ENCODE measurements at regions not wholly inside any gene's neighbourhood (a gene's known extent, or its start where the extent isn't known, plus 50 kb on each side); places are given as distances from the start of the nearest gene placed in this dataset.
"Not testable (repeated sequence)": the region's sequence is repeated elsewhere in the genome, so short reads cannot be mapped to it uniquely, and the experiment has no call there.

GRCh38 chr4:153099391-153100140 lies 104.7 kb upstream of the TRIM2 start:
- no peak for DNase-seq (ENCODE audit: low read depth in 3 of 3)

DNA sequence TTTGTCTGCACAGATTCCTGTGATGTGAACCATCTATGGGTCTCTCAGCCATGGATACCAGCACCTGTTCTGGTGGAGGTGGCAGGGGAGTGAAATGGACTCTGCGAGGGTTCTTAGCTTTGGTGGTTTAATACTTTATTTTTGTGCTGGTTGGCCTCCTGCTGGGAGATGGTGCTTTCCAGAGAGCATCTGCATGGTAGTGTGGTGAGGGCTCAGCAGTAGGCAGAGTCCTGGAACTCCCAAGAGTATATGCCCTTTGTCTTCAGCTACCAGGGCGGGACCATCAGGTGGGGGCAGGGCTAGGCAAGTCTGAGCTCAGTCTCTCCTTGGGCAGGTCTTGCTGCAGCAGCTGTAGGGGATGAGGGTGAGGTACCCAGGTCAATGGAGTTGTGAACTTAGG lies 97.5 kb upstream of the TRIM2 start:
- DNase-seq (ENCODE audit: low read depth in 3 of 3) = not testable (repeated sequence)

- DNase-seq (ENCODE audit: low read depth in 3 of 3) = no peak
These were observed 97.0 kb upstream of the TRIM2 start for GRCh38 chr4:153107246-153107645.

DNA sequence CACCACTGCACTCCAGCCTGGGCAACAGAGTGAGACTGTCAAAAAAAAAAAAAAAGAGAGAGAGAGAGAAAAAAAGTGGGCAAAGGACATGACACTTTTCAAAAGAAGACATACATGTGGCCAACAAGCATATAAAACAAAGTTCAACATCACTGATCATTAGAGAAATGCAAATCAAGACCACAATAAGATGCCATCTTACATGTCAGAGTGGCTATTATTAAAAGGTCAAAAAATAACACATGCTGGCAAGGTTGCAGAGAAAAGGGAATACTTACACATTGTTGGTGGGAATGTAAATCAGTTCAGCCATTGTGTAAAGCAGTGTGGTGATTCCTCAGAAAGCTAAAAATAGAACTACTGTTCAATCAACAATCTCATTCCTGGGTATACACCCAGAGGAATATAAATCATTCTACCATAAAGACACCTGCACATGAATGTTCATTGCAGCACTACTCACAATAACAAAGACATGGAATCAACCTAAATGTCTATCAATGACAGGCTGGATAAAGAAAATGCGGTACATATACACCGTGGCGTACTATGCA lies 94.9 kb upstream of the TRIM2 start:
- DNase-seq (ENCODE audit: low read depth in 3 of 3) = no peak

- DNase-seq (ENCODE audit: low read depth in 3 of 3) = no peak
These were observed 93.5 kb upstream of the TRIM2 start for GRCh38 chr4:153110739-153111138.

DNA sequence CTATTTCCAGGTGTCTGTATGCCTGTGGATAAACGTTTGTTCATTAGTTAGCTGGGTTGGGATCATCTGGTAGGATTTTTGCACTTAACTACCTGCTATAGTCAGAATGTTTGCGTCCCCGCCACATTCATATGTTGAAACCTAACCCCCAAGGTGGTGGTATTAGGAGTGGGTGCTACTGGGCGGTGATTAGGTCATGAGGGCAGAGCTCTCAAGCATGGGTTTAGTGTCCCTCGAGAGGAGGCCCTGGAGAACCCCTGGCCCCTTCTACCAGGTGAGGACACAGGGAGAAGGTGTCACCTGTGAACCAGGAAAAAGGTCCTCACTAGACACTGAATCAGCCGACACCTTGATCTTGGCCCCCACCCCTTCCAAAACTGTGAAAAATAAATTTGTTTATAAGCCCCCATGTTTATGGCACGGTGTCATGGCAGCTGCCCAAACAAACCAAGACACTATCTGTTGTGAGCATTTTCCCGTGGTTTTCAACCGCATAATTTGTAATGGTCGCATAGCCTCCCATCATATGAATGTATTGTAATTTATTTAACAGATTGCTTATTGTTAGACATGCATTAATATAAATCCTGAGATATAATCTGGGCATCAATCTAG lies 92.7 kb upstream of the TRIM2 start:
- no peak for DNase-seq (ENCODE audit: low read depth in 3 of 3)

DNA sequence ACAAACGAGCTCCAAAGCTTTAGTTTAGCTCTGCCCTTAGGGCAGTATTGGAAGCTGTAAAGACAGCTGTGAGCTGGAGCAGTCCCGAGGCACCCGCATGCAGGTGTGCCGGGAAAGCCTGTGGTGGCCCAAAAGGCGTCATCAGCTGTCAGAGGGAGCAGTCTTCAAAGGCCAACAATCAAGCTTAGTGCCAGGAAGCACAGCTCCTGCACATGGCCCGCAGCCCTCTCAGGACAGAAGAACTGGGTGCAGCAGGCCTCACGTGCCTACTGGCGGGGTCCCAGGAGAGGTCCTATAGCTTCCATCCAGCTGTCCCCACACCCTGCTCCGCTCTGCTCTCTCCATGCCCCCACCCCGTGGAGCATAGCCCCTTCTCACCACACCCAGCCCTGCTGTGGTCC lies 92.2 kb upstream of the TRIM2 start:
- peak in 1 of 3 experiments; percentile 41 for DNase-seq (ENCODE audit: low read depth in 3 of 3)

- no peak for DNase-seq (ENCODE audit: low read depth in 3 of 3)
These were observed 91.0 kb upstream of the TRIM2 start for GRCh38 chr4:153113061-153113837.

GRCh38 chr4:153113838-153114105 lies 90.5 kb upstream of the TRIM2 start:
- no peak for DNase-seq (ENCODE audit: low read depth in 3 of 3)

GRCh38 chr4:153114771-153115321 lies 89.4 kb upstream of the TRIM2 start:
- DNase-seq (ENCODE audit: low read depth in 3 of 3) = peak in 2 of 3 experiments; percentile 34 to 53

DNA sequence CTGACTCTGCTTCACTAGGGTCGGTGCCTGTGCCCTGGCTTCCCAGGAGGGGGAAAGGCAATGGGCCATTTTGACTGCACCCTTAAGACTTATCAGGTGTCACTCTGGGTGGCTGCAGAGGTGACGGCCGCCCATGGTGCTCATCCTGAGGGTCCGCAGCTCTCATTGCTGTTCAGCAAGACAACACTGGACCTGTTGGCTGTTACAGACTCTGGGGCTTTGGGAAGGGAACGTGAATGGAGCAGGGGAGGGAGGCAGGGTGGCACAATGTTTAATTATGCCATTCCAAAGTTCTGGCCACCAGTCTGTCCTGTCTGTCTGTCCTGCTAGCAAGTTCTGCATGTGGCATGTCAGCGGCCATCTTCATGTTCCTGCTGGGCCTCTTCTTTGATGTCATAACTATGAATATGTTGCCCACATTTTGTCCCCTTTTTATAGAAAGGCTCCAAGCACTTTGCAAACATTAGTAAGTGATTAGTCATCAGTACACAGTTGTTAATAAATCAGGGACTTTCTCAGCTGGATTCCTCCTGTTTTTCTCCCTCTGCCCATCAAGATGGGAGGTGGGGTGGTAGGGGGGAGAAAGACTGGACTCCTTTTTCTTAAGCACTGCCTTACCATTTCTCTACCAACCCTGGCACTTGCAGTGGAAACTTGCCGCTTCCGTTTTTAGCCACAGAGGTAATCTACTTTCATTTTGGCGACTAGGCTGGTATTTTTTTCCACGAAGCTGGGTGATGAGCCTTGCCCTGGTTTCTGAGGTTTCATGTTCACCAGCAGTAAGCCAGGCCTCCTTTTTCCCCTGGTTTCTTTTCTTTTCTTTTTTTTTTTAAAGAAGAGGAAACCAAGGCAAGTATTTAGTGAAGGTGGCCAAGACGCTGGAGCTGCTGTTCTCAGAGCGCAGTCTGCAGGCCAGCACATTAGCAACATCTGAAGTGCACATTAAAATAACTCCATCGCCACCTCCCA lies 88.6 kb upstream of the TRIM2 start:
- DNase-seq (ENCODE audit: low read depth in 3 of 3) = peak; percentile 48 to 64 (median 64)

DNA sequence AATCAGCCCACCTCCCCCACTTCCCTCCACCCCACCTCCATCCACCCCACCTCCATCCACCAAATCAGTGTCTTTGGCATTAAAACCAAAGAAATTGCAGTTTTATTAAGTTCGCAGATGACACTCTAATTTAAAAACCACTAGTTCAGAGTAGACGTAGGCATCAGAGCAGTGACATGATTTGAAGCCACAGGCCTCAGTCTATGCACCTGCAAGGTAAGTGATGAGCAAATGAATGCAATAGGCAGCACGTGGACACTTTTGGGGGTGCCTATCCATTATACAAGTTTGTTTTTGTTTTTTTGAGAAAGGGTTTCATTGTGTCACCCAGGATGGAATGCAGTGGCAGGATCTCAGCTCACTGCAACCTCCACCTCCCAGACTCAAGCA lies 88.0 kb upstream of the TRIM2 start:
- DNase-seq (ENCODE audit: low read depth in 3 of 3) = no peak

GRCh38 chr4:153116801-153117200 lies 87.4 kb upstream of the TRIM2 start:
- DNase-seq (ENCODE audit: low read depth in 3 of 3) = no peak

DNA sequence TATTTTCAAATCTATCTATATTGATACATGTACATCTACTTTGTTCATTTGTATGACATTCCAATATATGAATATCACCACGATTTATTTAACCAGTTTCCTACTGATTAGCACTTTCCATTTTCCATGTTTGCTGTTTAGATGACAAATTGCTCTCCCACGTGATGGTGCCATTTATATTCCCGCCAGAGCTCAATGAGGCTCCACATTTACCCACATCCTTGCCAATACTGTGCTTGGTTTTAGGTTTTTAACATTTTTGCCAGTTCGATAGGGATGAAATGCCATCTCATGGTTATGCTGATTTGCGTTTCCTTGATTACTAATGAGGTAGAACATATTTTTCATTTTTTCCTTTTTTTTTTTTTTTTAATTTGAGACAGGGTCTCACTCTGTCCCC lies 86.7 kb upstream of the TRIM2 start:
- DNase-seq (ENCODE audit: low read depth in 3 of 3) = no peak

GRCh38 chr4:153119626-153120025 lies 84.6 kb upstream of the TRIM2 start:
- no peak for DNase-seq (ENCODE audit: low read depth in 3 of 3)

- DNase-seq (ENCODE audit: low read depth in 3 of 3) = no peak
These were observed 84.0 kb upstream of the TRIM2 start for GRCh38 chr4:153120235-153120634.

- DNase-seq (ENCODE audit: low read depth in 3 of 3) = no peak
These were observed 81.4 kb upstream of the TRIM2 start for GRCh38 chr4:153122855-153123254.

- DNase-seq (ENCODE audit: low read depth in 3 of 3) = no peak
These were observed 78.1 kb upstream of the TRIM2 start for GRCh38 chr4:153126137-153126536.

DNA sequence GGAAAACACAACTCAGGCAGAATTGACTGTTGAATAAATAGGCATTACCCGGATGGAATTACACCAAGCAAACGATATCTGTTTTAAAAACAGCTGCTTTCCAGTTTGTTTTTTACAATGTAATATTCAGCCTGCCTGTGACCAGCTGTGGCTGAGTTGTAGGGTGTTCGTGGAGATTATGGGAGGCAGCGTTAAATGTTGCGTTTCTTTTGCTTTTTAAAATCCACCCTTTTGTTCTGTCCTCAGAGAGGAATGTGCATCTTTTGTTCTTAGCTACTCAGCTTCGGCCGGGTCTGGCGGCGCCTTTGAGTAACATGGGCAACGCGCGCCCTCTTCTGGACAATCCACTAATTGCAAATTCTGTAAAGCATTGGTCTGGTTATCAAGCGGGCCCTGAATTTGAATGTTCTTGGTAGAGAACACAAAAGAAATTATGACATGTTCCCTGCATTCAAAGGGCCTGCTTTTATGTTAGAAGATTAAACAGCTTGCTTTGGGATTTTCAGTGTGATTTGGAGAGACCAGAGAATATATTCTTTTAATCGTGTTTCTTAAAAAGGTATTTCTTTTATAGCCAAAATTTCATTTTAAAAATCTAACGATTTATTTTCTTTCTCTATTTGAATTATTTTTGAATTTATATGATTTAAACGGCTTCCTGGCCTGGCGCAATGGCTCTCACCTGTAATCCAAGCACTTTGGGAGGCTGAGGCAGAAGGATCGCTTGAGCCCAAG lies 76.3 kb upstream of the TRIM2 start:
- DNase-seq (ENCODE audit: low read depth in 3 of 3) = peak; percentile 67 to 80 (median 71)

DNA sequence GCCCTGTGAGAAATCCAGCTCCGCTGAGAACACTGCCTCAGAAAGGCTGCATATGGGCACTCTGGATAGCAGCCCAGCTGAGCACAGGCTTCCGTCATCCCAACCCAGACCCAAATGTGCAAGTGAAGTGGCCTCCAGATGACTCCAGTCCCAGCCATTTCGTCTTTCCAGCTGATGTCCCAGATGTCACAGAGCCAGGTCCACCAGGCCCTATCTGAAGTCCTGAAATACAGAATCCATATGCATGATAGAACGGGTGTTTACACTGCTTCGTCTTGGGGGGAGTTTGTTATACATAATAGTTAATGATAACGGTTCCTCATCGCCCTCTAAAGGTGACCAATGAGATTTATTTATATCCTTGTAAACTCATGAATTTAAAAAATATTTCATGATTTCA lies 72.6 kb upstream of the TRIM2 start:
- no peak for DNase-seq (ENCODE audit: low read depth in 3 of 3)

DNA sequence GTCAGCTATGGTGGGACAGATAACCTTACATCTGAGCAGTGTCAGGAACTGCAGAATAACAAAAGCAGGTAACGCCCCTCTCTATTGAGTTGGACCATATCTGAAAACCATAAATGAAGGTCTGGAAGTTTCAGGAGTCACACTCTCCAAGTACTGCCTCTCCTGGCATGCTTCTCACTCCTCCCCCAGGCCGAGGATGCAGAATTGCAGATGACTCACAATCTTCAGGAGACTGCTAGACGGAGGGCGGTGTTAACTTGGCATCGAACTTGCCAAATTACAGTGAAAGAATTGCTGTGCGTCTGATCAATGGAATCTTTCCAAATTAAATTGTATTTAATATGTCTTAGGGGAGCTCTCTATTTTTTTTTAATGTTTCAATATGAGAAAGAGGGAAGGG lies 67.1 kb upstream of the TRIM2 start:
- no peak for DNase-seq (ENCODE audit: low read depth in 3 of 3)

Measured in stimulated activated CD4-positive, alpha-beta T cell treated with anti-CD3 and anti-CD28 coated beads, TNF-alpha, amount 100 ng/mL, for 24 hours (primary cell).